ENCODE measurements at regions not wholly inside any gene's neighbourhood (a gene's known extent, or its start where the extent isn't known, plus 50 kb on each side); places are given as distances from the start of the nearest gene placed in this dataset.

GRCh38 chr12:24125280-24125679 lies 175.8 kb upstream of the SOX5 start:
- no peaks in the 10 kb centered on the region for H3K27me3 Mint-ChIP-seq (ENCODE audit: low read depth)
- no peaks in the 10 kb centered on the region for H3K4me1 Mint-ChIP-seq (ENCODE audit: low read depth)
- H3K36me3 Mint-ChIP-seq (ENCODE audit: low read depth), result no peaks in the 10 kb centered on the region
- no peak overlapping the region for H3K4me3 Mint-ChIP-seq
- H3K9me3 Mint-ChIP-seq, result no peaks in the 10 kb centered on the region
- H3K27ac Mint-ChIP-seq, result no peak overlapping the region

GRCh38 chr12:24121911-24122310 lies 172.4 kb upstream of the SOX5 start:
- Mint-ChIP-seq H3K9me3 (no peaks in the 10 kb centered on the region), H3K4me1 (ENCODE audit: low read depth) (no peaks in the 10 kb centered on the region), H3K4me3 (no peak overlapping the region), H3K36me3 (ENCODE audit: low read depth) (no peaks in the 10 kb centered on the region), H3K27me3 (ENCODE audit: low read depth) (no peaks in the 10 kb centered on the region), H3K27ac (no peak overlapping the region)

GRCh38 chr12:24118668-24119067 lies 169.2 kb upstream of the SOX5 start:
- H3K9me3 Mint-ChIP-seq, result no peaks in the 10 kb centered on the region
- H3K4me1 Mint-ChIP-seq (ENCODE audit: low read depth), result no peaks in the 10 kb centered on the region
- H3K27ac Mint-ChIP-seq, result no peak overlapping the region
- H3K36me3 Mint-ChIP-seq (ENCODE audit: low read depth), result no peaks in the 10 kb centered on the region
- no peak overlapping the region for H3K4me3 Mint-ChIP-seq
- H3K27me3 Mint-ChIP-seq (ENCODE audit: low read depth), result no peaks in the 10 kb centered on the region

DNA sequence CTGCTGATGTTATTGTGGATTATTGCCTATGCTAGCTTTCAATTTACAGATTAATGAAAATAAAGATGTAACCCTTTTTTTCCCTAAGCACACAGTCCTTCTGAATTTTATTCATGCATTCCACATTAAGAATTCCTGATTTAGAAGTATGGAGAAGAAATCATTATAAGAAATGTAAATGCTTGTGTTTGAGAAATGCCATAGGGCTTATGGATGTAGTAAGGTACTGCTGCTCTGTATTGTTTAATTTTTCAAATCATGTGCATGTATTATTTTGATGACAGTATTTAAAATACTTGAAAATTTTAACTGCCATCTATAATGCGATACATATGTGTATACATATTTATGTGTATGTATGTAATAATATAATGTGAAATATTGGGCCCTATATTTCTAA lies 167.1 kb upstream of the SOX5 start:
- H3K4me3 Mint-ChIP-seq, result no peak overlapping the region
- H3K4me1 Mint-ChIP-seq (ENCODE audit: low read depth), result no peaks in the 10 kb centered on the region
- no peaks in the 10 kb centered on the region for H3K27me3 Mint-ChIP-seq (ENCODE audit: low read depth)
- H3K36me3 Mint-ChIP-seq (ENCODE audit: low read depth), result no peaks in the 10 kb centered on the region
- H3K9me3 Mint-ChIP-seq, result no peaks in the 10 kb centered on the region
- H3K27ac Mint-ChIP-seq, result no peak overlapping the region

DNA sequence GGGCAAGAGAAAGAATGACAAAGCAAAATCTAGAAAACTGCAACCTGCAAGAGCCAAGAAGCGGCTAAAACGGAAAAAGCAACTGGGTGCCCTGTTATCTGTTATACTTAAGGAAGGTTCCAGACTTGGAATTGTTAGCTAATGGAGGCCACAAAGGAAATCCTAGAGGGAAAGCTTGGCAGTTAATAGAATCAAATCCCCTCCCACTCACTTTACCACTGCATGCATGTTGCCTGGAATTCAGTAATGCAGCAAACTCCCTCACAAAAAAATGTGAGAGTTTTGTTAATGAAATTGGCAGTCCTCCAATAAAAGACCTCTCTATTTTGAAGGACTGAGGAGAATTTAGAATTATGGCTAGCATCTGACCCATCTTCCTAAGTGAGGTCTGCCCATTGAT lies 164.2 kb upstream of the SOX5 start:
- no peaks in the 10 kb centered on the region for H3K27me3 Mint-ChIP-seq (ENCODE audit: low read depth)
- H3K4me1 Mint-ChIP-seq (ENCODE audit: low read depth), result no peaks in the 10 kb centered on the region
- H3K9me3 Mint-ChIP-seq, result no peaks in the 10 kb centered on the region
- no peak overlapping the region for H3K4me3 Mint-ChIP-seq
- no peaks in the 10 kb centered on the region for H3K36me3 Mint-ChIP-seq (ENCODE audit: low read depth)
- no peak overlapping the region for H3K27ac Mint-ChIP-seq

DNA sequence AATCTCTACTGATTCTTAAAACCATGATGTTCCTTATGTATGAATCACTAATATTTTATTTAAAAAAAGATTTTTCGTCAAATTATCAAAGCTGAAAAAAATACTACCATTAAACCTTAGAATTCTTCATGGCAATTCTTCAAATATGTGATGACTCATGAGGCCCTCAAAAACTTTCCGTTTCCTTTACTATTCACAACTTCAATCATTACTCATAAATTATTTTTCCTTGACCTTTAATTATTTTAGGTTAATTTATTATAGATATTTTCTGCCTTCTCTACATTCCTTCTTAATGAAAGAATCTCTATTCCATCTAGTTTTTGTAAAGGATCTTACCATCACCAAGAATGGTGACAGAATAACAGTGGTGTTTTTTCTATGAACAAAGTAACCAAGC lies 162.1 kb upstream of the SOX5 start:
- H3K27ac Mint-ChIP-seq, result no peak overlapping the region
- no peaks in the 10 kb centered on the region for H3K27me3 Mint-ChIP-seq (ENCODE audit: low read depth)
- H3K4me1 Mint-ChIP-seq (ENCODE audit: low read depth), result no peaks in the 10 kb centered on the region
- no peaks in the 10 kb centered on the region for H3K9me3 Mint-ChIP-seq
- no peak overlapping the region for H3K4me3 Mint-ChIP-seq
- H3K36me3 Mint-ChIP-seq (ENCODE audit: low read depth), result no peaks in the 10 kb centered on the region

GRCh38 chr12:24111086-24111485 lies 161.6 kb upstream of the SOX5 start:
- Mint-ChIP-seq H3K4me1 (ENCODE audit: low read depth) (no peaks in the 10 kb centered on the region), H3K27me3 (ENCODE audit: low read depth) (no peaks in the 10 kb centered on the region), H3K36me3 (ENCODE audit: low read depth) (no peaks in the 10 kb centered on the region), H3K27ac (no peak overlapping the region), H3K4me3 (no peak overlapping the region), H3K9me3 (no peaks in the 10 kb centered on the region)

- Mint-ChIP-seq H3K27ac (no peak overlapping the region), H3K4me3 (no peak overlapping the region), H3K9me3 (no peaks in the 10 kb centered on the region), H3K36me3 (ENCODE audit: low read depth) (no peaks in the 10 kb centered on the region), H3K4me1 (ENCODE audit: low read depth) (no peaks in the 10 kb centered on the region), H3K27me3 (ENCODE audit: low read depth) (no peaks in the 10 kb centered on the region)
Observed at GRCh38 chr12:24109381-24110039, 160.0 kb upstream of the SOX5 start.

GRCh38 chr12:24102676-24103075 lies 153.2 kb upstream of the SOX5 start:
- Mint-ChIP-seq H3K9me3 (no peaks in the 10 kb centered on the region), H3K36me3 (ENCODE audit: low read depth) (no peaks in the 10 kb centered on the region), H3K4me3 (no peak overlapping the region), H3K4me1 (ENCODE audit: low read depth) (no peaks in the 10 kb centered on the region), H3K27me3 (ENCODE audit: low read depth) (no peaks in the 10 kb centered on the region), H3K27ac (no peak overlapping the region)

- H3K4me1 Mint-ChIP-seq (ENCODE audit: low read depth), result no peaks in the 10 kb centered on the region
- H3K36me3 Mint-ChIP-seq (ENCODE audit: low read depth), result no peaks in the 10 kb centered on the region
- H3K27ac Mint-ChIP-seq, result no peak overlapping the region
- no peaks in the 10 kb centered on the region for H3K27me3 Mint-ChIP-seq (ENCODE audit: low read depth)
- H3K4me3 Mint-ChIP-seq, result no peak overlapping the region
- peaks cover 4% of the 10 kb centered on the region for H3K9me3 Mint-ChIP-seq
Observed at GRCh38 chr12:24099576-24099975, 150.1 kb upstream of the SOX5 start.

GRCh38 chr12:24095245-24095644 lies 145.8 kb upstream of the SOX5 start:
- no peaks in the 10 kb centered on the region for H3K36me3 Mint-ChIP-seq (ENCODE audit: low read depth)
- no peaks in the 10 kb centered on the region for H3K27me3 Mint-ChIP-seq (ENCODE audit: low read depth)
- no peak overlapping the region for H3K4me3 Mint-ChIP-seq
- H3K9me3 Mint-ChIP-seq, result peaks cover 4% of the 10 kb centered on the region
- H3K27ac Mint-ChIP-seq, result no peak overlapping the region
- H3K4me1 Mint-ChIP-seq (ENCODE audit: low read depth), result no peaks in the 10 kb centered on the region

- Mint-ChIP-seq H3K4me3 (no peak overlapping the region), H3K36me3 (ENCODE audit: low read depth) (no peaks in the 10 kb centered on the region), H3K9me3 (no peaks in the 10 kb centered on the region), H3K27me3 (ENCODE audit: low read depth) (no peaks in the 10 kb centered on the region), H3K27ac (no peak overlapping the region), H3K4me1 (ENCODE audit: low read depth) (no peaks in the 10 kb centered on the region)
Observed at GRCh38 chr12:24089510-24089890, 140.0 kb upstream of the SOX5 start.

DNA sequence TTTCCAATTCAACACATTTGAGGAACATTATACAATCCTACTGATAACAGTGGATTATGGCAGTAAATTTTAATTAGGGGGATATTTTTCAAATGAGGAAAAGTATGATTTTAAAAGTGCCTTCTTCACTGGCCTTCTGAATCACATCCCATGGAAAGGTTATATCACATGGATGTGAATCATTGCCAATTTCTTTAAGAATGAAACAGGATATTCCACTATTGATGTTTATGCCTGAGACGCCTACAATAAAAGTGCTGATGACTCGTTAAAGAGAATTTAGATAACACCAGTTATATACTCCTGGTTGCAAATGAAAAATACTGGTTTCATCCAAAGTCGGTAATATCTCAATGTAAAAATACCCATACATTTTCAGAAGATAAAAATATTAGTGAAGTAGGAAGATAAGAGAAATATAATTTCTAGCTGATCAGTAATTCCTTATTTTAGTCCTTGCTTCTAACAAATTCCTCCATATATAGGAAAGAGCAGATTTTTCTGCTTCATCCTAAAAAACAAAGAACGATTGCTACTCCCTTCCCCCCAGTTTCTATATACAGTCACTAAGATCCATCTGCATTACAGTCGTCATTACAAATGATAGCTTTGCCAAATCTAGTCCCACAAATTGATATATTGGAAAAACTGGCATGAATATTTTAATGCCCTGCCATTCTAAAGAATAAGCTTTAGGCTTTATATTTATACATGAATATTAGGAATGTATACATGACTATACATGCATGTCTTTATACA lies 139.5 kb upstream of the SOX5 start:
- H3K27me3 Mint-ChIP-seq (ENCODE audit: low read depth), result no peaks in the 10 kb centered on the region
- no peaks in the 10 kb centered on the region for H3K36me3 Mint-ChIP-seq (ENCODE audit: low read depth)
- H3K27ac Mint-ChIP-seq, result no peak overlapping the region
- H3K4me3 Mint-ChIP-seq, result no peak overlapping the region
- no peaks in the 10 kb centered on the region for H3K4me1 Mint-ChIP-seq (ENCODE audit: low read depth)
- H3K9me3 Mint-ChIP-seq, result no peaks in the 10 kb centered on the region

DNA sequence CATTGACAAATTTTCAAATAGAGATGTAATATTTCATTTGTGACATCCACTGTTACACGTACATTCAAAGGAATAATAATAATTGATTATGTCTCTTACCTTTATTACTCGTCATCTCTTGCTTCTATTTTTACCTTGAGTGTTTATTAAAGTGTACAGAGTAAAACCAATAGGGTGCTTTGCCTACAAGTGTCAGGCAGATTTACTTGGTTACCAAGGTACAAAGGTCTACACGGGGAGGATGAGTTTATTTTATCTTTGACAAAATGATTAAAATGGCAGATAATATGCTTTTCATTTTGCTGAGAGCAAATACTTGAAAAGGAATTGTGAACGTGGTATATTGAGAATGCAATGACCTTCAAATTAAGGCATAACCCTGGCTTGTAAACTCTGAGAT lies 137.8 kb upstream of the SOX5 start:
- Mint-ChIP-seq H3K9me3 (no peaks in the 10 kb centered on the region), H3K27me3 (ENCODE audit: low read depth) (no peaks in the 10 kb centered on the region), H3K36me3 (ENCODE audit: low read depth) (no peaks in the 10 kb centered on the region), H3K4me1 (ENCODE audit: low read depth) (no peaks in the 10 kb centered on the region), H3K4me3 (no peak overlapping the region), H3K27ac (no peak overlapping the region)

DNA sequence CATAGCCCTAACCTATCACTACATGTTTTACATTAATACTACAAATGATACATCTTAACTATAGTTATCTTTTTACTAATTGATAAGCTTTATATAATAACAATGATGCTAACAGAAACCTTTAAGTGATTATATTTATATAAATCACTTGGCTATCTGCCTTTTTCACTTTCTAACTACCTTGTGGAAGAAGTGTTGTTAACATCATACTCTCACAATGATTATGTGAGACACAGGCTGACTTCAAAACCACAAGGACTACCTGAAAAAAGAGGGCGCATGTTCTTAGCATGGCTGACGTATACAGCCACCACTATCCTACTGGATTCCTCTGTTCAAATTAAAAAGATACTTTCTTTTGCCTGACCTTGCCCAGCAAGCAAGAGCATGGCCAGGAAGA lies 135.3 kb upstream of the SOX5 start:
- H3K9me3 Mint-ChIP-seq, result no peaks in the 10 kb centered on the region
- H3K27ac Mint-ChIP-seq, result no peak overlapping the region

More for the DNA sequence above, 135.3 kb upstream of the SOX5 start:
- Mint-ChIP-seq H3K36me3 (ENCODE audit: low read depth) (no peaks in the 10 kb centered on the region), H3K27me3 (ENCODE audit: low read depth) (no peaks in the 10 kb centered on the region), H3K4me3 (no peak overlapping the region), H3K4me1 (ENCODE audit: low read depth) (no peaks in the 10 kb centered on the region)
